ENCODE measurements at regions not wholly inside any gene's neighbourhood (a gene's known extent, or its start where the extent isn't known, plus 50 kb on each side); places are given as distances from the start of the nearest gene placed in this dataset.

GRCh38 chr5:34570143-34570542 is 86.0 kb upstream of the RAI14 start:
- DNase-seq: no peak

- no peak for DNase-seq
Measured at GRCh38 chr5:34570721-34571676, 85.1 kb upstream of the RAI14 start.

- DNase-seq: no peak
Measured at GRCh38 chr5:34571677-34572041, 84.5 kb upstream of the RAI14 start.

- DNase-seq: no peak
Measured at GRCh38 chr5:34574936-34575467, 81.1 kb upstream of the RAI14 start.

- no peak for DNase-seq
Measured at GRCh38 chr5:34576891-34577666, 79.0 kb upstream of the RAI14 start.

- no peak for DNase-seq
Measured at GRCh38 chr5:34578962-34579361, 77.2 kb upstream of the RAI14 start.

- DNase-seq: no peak
Measured at GRCh38 chr5:34580983-34581382, 75.1 kb upstream of the RAI14 start.

GRCh38 chr5:34582371-34582770 is 73.8 kb upstream of the RAI14 start:
- DNase-seq: no peak

- no peak for DNase-seq
Measured at GRCh38 chr5:34583167-34583566, 73.0 kb upstream of the RAI14 start.

GRCh38 chr5:34584165-34584564 is 72.0 kb upstream of the RAI14 start:
- no peak for DNase-seq

GRCh38 chr5:34585601-34586104 is 70.5 kb upstream of the RAI14 start:
- no peak for DNase-seq

GRCh38 chr5:34586117-34586885 is 69.8 kb upstream of the RAI14 start:
- DNase-seq: no peak

GRCh38 chr5:34587355-34588241 is 68.5 kb upstream of the RAI14 start:
- DNase-seq: no peak

GRCh38 chr5:34589832-34590231 is 66.3 kb upstream of the RAI14 start:
- DNase-seq: no peak

GRCh38 chr5:34591723-34592122 is 64.4 kb upstream of the RAI14 start:
- no peak for DNase-seq

GRCh38 chr5:34597034-34598027 is 58.8 kb upstream of the RAI14 start:
- no peak for DNase-seq

GRCh38 chr5:34598177-34598794 is 57.8 kb upstream of the RAI14 start:
- DNase-seq: no peak

GRCh38 chr5:34599471-34600117 is 56.5 kb upstream of the RAI14 start:
- DNase-seq: no peak

- no peak for DNase-seq
Measured at GRCh38 chr5:34600118-34600493, 56.0 kb upstream of the RAI14 start.
